Upper lobe of left lung (tissue), 6 donors: ENCODE measurements at regions not wholly inside any gene's neighbourhood (a gene's known extent, or its start where the extent isn't known, plus 50 kb on each side); places are given as distances from the start of the nearest gene placed in this dataset.

ENCODE experiments used
- ATAC-seq, 2 donors: fragments of 200-7000 bp; cut with Tn5 transposase; one replicate each; pipeline ENCODE4 v1.9.1; 2022; ENCODE audit warnings: mild to moderate bottlenecking in 2 of 2, moderate library complexity in 2 of 2; ENCODE audit not compliant: low FRiP score in 2 of 2
- DNase-seq, 2 donors: peaks; one replicate each; pipeline ENCODE4 v3.0.0-alpha.2; 2019 to 2020
- H3K27ac ChIP-seq, 4 donors: fragments of 200-600 bp; sonication (generic); one replicate each; pipeline ENCODE4 v1.5.1; 2016 to 2019
- H3K27me3 ChIP-seq, 4 donors: fragments of 200-600 bp; sonication (generic); one replicate each; pipeline ENCODE4 v1.5.1; 2017 to 2019
- H3K36me3 ChIP-seq, 4 donors: fragments of 200-600 bp; sonication (generic); one replicate each; pipeline ENCODE4 v1.5.1; 2016 to 2019
- H3K4me1 ChIP-seq, 4 donors: fragments of 200-600 bp; sonication (generic); one replicate each; pipeline ENCODE4 v1.5.1; 2018 to 2019
- H3K4me3 ChIP-seq, 4 donors: fragments of 200-600 bp; sonication (generic); one replicate each; pipeline ENCODE4 v1.5.1; 2017 to 2019; ENCODE audit warnings: mild to moderate bottlenecking in 2 of 4, moderate library complexity in 1 of 4
- H3K9me3 ChIP-seq, 4 donors: fragments of 200-600 bp; sonication (generic); one replicate each; pipeline ENCODE4 v1.5.1; 2018 to 2019
- CTCF ChIP-seq, 6 experiments: fragments of 450-650 bp in 4 of 6; fragments of 200-600 bp in 2 of 6; sonication (generic) in 2 of 6; IDR thresholded peaks; one replicate each; pipeline ENCODE4 v1.5.1; 2016 to 2019; ENCODE audit warnings: antibody characterized with exemption in 6 of 6
- EP300 ChIP-seq, 4 donors: sonication (generic); formaldehyde crosslinking; IDR thresholded peaks; one replicate each; pipeline ENCODE4 v1.5.1; 2017; ENCODE audit warnings: antibody characterized with exemption in 4 of 4, control low read depth in 2 of 4
- POLR2A ChIP-seq, 4 donors: fragments of 450-650 bp; IDR thresholded peaks; one replicate each; pipeline ENCODE4 v1.5.1; 2016 to 2017; ENCODE audit warnings: antibody characterized with exemption in 4 of 4, mild to moderate bottlenecking in 2 of 4
- POLR2AphosphoS5 ChIP-seq, 2 donors: sonication (generic); formaldehyde crosslinking; IDR thresholded peaks; one replicate each; pipeline ENCODE4 v1.5.1; 2017; ENCODE audit warnings: antibody characterized with exemption in 2 of 2
- WGBS, 2 donors: methylation state at CpG; one replicate each; pipeline ENCODE4 v1.1.5; 2017 to 2018; 5-methylcytosine and 5-hydroxymethylcytosine counted together
- donor health status: DM: no; HTN: no; CAD: no; lungs with moderate emphysema.
- donor health status: DM: no; HTN: yes; CAD: no; lungs with severe emphysema.

- TF ChIP-seq POLR2AphosphoS5 (IDR thresholded peaks at IDR 0.05) (no peak), POLR2A (IDR thresholded peaks at IDR 0.05) (no peak), EP300 (IDR thresholded peaks at IDR 0.05) (no peak), CTCF (IDR thresholded peaks at IDR 0.05) (no peak)
- Histone ChIP-seq H3K4me3 (no peak overlapping the region), H3K36me3 (no peaks in the 10 kb centered on the region), H3K4me1 (peaks cover 0 to 3% (median 0%) of the 10 kb centered on the region in 4 donors), H3K27ac (no peak overlapping the region), H3K9me3 (no peaks in the 10 kb centered on the region), H3K27me3 (no peaks in the 10 kb centered on the region)
- no peak for DNase-seq
- WGBS, 2 donors: 93 to 96% methylated on average over 5 of the region's 5 CpGs
- no peak for ATAC-seq
These were observed 199.0 kb downstream of the ETS1 start for GRCh38 chr11:128388206-128388815.

GRCh38 chr11:128379587-128380580 is 207.5 kb downstream of the ETS1 start:
- DNase-seq: no peak
- H3K36me3 ChIP-seq: no peaks in the 10 kb centered on the region
- H3K27ac ChIP-seq: no peak overlapping the region
- ATAC-seq: peak in 1 of 2 donors; percentile 43
- TF ChIP-seq CTCF (IDR thresholded peaks at IDR 0.05): no peak
- TF ChIP-seq POLR2AphosphoS5 (IDR thresholded peaks at IDR 0.05): no peak
- no peak for TF ChIP-seq EP300 (IDR thresholded peaks at IDR 0.05)
- TF ChIP-seq POLR2A (IDR thresholded peaks at IDR 0.05): no peak
- H3K4me1 ChIP-seq: no peaks in the 10 kb centered on the region
- H3K9me3 ChIP-seq: peaks cover 0 to 3% (median 0%) of the 10 kb centered on the region in 4 donors
- H3K27me3 ChIP-seq: no peaks in the 10 kb centered on the region
- WGBS, 2 donors: 78 to 88% methylated on average over 3 of the region's 3 CpGs
- H3K4me3 ChIP-seq: no peak overlapping the region

- Histone ChIP-seq H3K9me3 (no peaks in the 10 kb centered on the region), H3K4me1 (no peaks in the 10 kb centered on the region), H3K4me3 (no peak overlapping the region), H3K27me3 (no peaks in the 10 kb centered on the region), H3K36me3 (no peaks in the 10 kb centered on the region), H3K27ac (no peak overlapping the region)
- DNase-seq (no peak), ATAC-seq (no peak)
- TF ChIP-seq EP300 (IDR thresholded peaks at IDR 0.05) (no peak), POLR2A (IDR thresholded peaks at IDR 0.05) (no peak), POLR2AphosphoS5 (IDR thresholded peaks at IDR 0.05) (no peak), CTCF (IDR thresholded peaks at IDR 0.05) (no peak)
- 9 to 11% methylated on average over 1 of the region's 1 CpG for WGBS, 2 donors
These were observed 211.4 kb downstream of the ETS1 start for GRCh38 chr11:128375961-128376360.

- no peaks in the 10 kb centered on the region for H3K36me3 ChIP-seq
- H3K9me3 ChIP-seq: no peaks in the 10 kb centered on the region
- WGBS, 2 donors: 50 to 61% methylated on average over 3 of the region's 3 CpGs
- no peaks in the 10 kb centered on the region for H3K27me3 ChIP-seq
- no peaks in the 10 kb centered on the region for H3K4me1 ChIP-seq
- H3K4me3 ChIP-seq: no peak overlapping the region
- TF ChIP-seq EP300 (IDR thresholded peaks at IDR 0.05) (no peak), POLR2A (IDR thresholded peaks at IDR 0.05) (no peak)
- DNase-seq: no peak
- no peak overlapping the region for H3K27ac ChIP-seq
- ATAC-seq: no peak
These were observed 213.3 kb downstream of the ETS1 start for GRCh38 chr11:128374026-128374425.

GRCh38 chr11:128372977-128373376 is 214.4 kb downstream of the ETS1 start:
- DNase-seq: no peak
- no peaks in the 10 kb centered on the region for H3K4me1 ChIP-seq
- no peak overlapping the region for H3K27ac ChIP-seq
- 86 to 100% methylated on average over 1 of the region's 1 CpG for WGBS, 2 donors
- H3K9me3 ChIP-seq: no peaks in the 10 kb centered on the region
- TF ChIP-seq EP300 (IDR thresholded peaks at IDR 0.05) (no peak), POLR2A (IDR thresholded peaks at IDR 0.05) (no peak), POLR2AphosphoS5 (IDR thresholded peaks at IDR 0.05) (no peak), CTCF (IDR thresholded peaks at IDR 0.05) (no peak)
- no peak for ATAC-seq
- no peak overlapping the region for H3K4me3 ChIP-seq
- no peaks in the 10 kb centered on the region for H3K27me3 ChIP-seq
- H3K36me3 ChIP-seq: no peaks in the 10 kb centered on the region
